Neural progenitor cell (in vitro differentiated cells): ENCODE measurements at regions not wholly inside any gene's neighbourhood (a gene's known extent, or its start where the extent isn't known, plus 50 kb on each side); places are given as distances from the start of the nearest gene placed in this dataset.

ENCODE experiments used
- DNase-seq: peaks from one replicate; pipeline ENCODE4 v3.0.0-alpha.2; 2016; ENCODE audit warnings: low spot score
- H2AFZ ChIP-seq: fragments of 200-600 bp; sonication (generic); replicated peaks from 2 replicates; pipeline ENCODE4 v1.6.1; 2016; ENCODE audit warnings: antibody characterized with exemption
- H3F3A ChIP-seq: fragments of 200-600 bp; sonication (generic); 2 replicates; pipeline ENCODE4 v1.6.1; 2016; ENCODE audit warnings: antibody characterized with exemption, low read depth
- H3K27ac ChIP-seq: fragments of 200-600 bp; sonication (generic); 2 replicates; pipeline ENCODE4 v1.5.1; 2016; ENCODE audit warnings: mild to moderate bottlenecking
- H3K27me3 ChIP-seq: fragments of 200-600 bp; sonication (generic); 2 replicates; pipeline ENCODE4 v1.6.1; 2016; ENCODE audit warnings: mild to moderate bottlenecking, moderate library complexity
- H3K36me3 ChIP-seq: fragments of 200-600 bp; sonication (generic); 2 replicates; pipeline ENCODE4 v1.5.1; 2016
- H3K4me1 ChIP-seq: fragments of 200-600 bp; sonication (generic); 2 replicates; pipeline ENCODE4 v1.6.1; 2016; ENCODE audit warnings: mixed run types
- H3K4me2 ChIP-seq: fragments of 200-600 bp; sonication (generic); 2 replicates; pipeline ENCODE4 v1.6.1; 2016
- H3K4me3 ChIP-seq: fragments of 200-600 bp; sonication (generic); 2 replicates; pipeline ENCODE4 v1.5.1; 2016
- H3K79me2 ChIP-seq: fragments of 200-600 bp; sonication (generic); 2 replicates; pipeline ENCODE4 v1.6.1; 2016; ENCODE audit warnings: low read depth
- H3K9ac ChIP-seq: fragments of 200-600 bp; sonication (generic); 2 replicates; pipeline ENCODE4 v1.6.1; 2016
- H3K9me3 ChIP-seq: fragments of 200-600 bp; sonication (generic); 2 replicates; pipeline ENCODE4 v1.5.1; 2016; ENCODE audit warnings: low read depth
- H4K20me1 ChIP-seq: fragments of 200-600 bp; sonication (generic); 2 replicates; pipeline ENCODE4 v1.6.1; 2016; ENCODE audit warnings: low read depth
- H3K27ac Mint-ChIP-seq: 3 replicates; pipeline ENCODE4 v1.8.0; 2021; ENCODE audit warnings: mixed read lengths
- H3K27me3 Mint-ChIP-seq: 2 replicates; pipeline ENCODE4 v1.8.0; 2022; ENCODE audit warnings: low read depth, mild to moderate bottlenecking, inconsistent platforms, moderate library complexity, mixed read lengths; ENCODE audit not compliant: insufficient read depth
- H3K36me3 Mint-ChIP-seq: 3 replicates; pipeline ENCODE4 v1.8.0; 2021; ENCODE audit warnings: mixed read lengths
- H3K4me1 Mint-ChIP-seq: 3 replicates; pipeline ENCODE4 v1.8.0; 2021; ENCODE audit warnings: mixed read lengths
- H3K4me3 Mint-ChIP-seq: 3 replicates; pipeline ENCODE4 v1.8.0; 2021; ENCODE audit warnings: mild to moderate bottlenecking, moderate library complexity, mixed read lengths
- H3K9me3 Mint-ChIP-seq: 3 replicates; pipeline ENCODE4 v1.8.0; 2020; ENCODE audit warnings: mixed read lengths
- EZH2 ChIP-seq: fragments of 200-600 bp; sonication (generic); IDR thresholded peaks from 2 replicates; pipeline ENCODE4 v1.6.1; 2017; ENCODE audit warnings: antibody characterized with exemption, mild to moderate bottlenecking, moderate library complexity
- EZH2phosphoT487 ChIP-seq: fragments of 200-600 bp; sonication (generic); IDR thresholded peaks from 2 replicates; pipeline ENCODE4 v1.6.1; 2017; ENCODE audit warnings: antibody characterized with exemption
- TF ChIP-seq, protein P1 (sequence below): fragments of 200-600 bp; sonication (generic); IDR thresholded peaks from 2 replicates; pipeline ENCODE4 v1.5.1; 2017; ENCODE audit warnings: antibody characterized with exemption, mild to moderate bottlenecking

DNA sequence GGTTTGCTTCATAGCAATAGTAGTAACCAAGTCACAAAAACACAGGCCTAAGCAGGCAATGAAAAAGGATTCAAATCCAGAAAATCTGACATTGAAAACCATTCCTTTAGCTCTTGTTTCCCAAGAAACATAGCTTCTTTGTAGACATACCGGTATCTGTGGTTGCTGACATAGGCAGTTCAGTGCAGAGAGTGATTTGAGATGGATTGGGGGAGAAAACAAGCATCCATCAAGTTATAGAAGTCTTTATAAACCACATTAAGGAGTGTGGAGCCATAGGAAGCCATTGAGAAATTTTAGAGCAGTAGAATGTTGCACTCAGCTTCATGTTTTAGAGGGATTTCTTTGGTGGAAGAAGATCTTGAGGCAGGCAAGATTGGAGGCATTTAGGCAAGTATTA is 91.2 kb upstream of the MARCKS start:
- H3K9me3 ChIP-seq = no peaks in the 10 kb centered on the region
- Mint-ChIP-seq H3K27me3 (no peaks in the 10 kb centered on the region), H3K4me1 (no peaks in the 10 kb centered on the region), H3K27ac (no peak overlapping the region), H3K9me3 (no peaks in the 10 kb centered on the region), H3K4me3 (no peak overlapping the region), H3K36me3 (no peaks in the 10 kb centered on the region)
- no peak overlapping the region for H3K27ac ChIP-seq
- no peaks in the 10 kb centered on the region for H3F3A ChIP-seq
- H3K36me3 ChIP-seq = no peaks in the 10 kb centered on the region
- no peak for DNase-seq
- H3K4me1 ChIP-seq = peaks cover 8% of the 10 kb centered on the region
- no peak for TF ChIP-seq EZH2phosphoT487
- TF ChIP-seq EZH2 = no peak
- TF ChIP-seq, protein P1, sequence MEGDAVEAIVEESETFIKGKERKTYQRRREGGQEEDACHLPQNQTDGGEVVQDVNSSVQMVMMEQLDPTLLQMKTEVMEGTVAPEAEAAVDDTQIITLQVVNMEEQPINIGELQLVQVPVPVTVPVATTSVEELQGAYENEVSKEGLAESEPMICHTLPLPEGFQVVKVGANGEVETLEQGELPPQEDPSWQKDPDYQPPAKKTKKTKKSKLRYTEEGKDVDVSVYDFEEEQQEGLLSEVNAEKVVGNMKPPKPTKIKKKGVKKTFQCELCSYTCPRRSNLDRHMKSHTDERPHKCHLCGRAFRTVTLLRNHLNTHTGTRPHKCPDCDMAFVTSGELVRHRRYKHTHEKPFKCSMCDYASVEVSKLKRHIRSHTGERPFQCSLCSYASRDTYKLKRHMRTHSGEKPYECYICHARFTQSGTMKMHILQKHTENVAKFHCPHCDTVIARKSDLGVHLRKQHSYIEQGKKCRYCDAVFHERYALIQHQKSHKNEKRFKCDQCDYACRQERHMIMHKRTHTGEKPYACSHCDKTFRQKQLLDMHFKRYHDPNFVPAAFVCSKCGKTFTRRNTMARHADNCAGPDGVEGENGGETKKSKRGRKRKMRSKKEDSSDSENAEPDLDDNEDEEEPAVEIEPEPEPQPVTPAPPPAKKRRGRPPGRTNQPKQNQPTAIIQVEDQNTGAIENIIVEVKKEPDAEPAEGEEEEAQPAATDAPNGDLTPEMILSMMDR = no peak
- H3K79me2 ChIP-seq = no peaks in the 10 kb centered on the region
- peak overlapping the region; percentile 84 for H2AFZ ChIP-seq
- no peaks in the 10 kb centered on the region for H4K20me1 ChIP-seq
- H3K27me3 ChIP-seq = no peaks in the 10 kb centered on the region
- H3K9ac ChIP-seq = no peak overlapping the region
- H3K4me2 ChIP-seq = no peak overlapping the region
- no peak overlapping the region for H3K4me3 ChIP-seq

DNA sequence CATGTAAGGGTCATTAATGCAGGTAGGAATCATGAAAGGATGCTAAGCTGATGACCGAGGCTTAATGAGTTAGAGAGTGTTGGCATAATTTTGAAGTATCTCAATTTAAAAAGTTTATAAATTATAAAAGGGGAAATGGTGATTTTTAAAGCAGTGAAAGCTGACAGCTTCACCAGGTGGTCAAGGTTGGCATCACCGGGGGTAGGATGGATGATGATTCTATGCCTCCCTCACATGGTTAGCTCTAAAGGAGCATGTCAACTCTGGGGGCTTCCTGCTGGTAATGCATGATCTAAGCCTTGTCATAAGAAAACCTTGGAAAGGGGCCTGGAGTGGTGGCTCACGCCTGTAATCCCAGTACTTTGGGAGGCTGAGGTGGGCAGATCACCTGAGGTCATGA is 89.2 kb upstream of the MARCKS start:
- TF ChIP-seq EZH2phosphoT487 = no peak
- TF ChIP-seq, protein P1 = no peak
- TF ChIP-seq EZH2 = no peak
- H3K4me1 ChIP-seq = peaks cover 8% of the 10 kb centered on the region
- no peak overlapping the region for H3K4me3 ChIP-seq
- no peaks in the 10 kb centered on the region for H3K9me3 ChIP-seq
- no peaks in the 10 kb centered on the region for H3F3A ChIP-seq
- Mint-ChIP-seq H3K4me1 (no peaks in the 10 kb centered on the region), H3K9me3 (no peaks in the 10 kb centered on the region), H3K27ac (no peak overlapping the region), H3K27me3 (no peaks in the 10 kb centered on the region), H3K4me3 (no peak overlapping the region), H3K36me3 (no peaks in the 10 kb centered on the region)
- no peak overlapping the region for H3K27ac ChIP-seq
- no peak overlapping the region for H3K4me2 ChIP-seq
- H2AFZ ChIP-seq = no peak overlapping the region
- no peak overlapping the region for H3K9ac ChIP-seq
- no peaks in the 10 kb centered on the region for H3K79me2 ChIP-seq
- no peaks in the 10 kb centered on the region for H3K36me3 ChIP-seq
- DNase-seq = no peak
- H3K27me3 ChIP-seq = no peaks in the 10 kb centered on the region
- no peaks in the 10 kb centered on the region for H4K20me1 ChIP-seq

DNA sequence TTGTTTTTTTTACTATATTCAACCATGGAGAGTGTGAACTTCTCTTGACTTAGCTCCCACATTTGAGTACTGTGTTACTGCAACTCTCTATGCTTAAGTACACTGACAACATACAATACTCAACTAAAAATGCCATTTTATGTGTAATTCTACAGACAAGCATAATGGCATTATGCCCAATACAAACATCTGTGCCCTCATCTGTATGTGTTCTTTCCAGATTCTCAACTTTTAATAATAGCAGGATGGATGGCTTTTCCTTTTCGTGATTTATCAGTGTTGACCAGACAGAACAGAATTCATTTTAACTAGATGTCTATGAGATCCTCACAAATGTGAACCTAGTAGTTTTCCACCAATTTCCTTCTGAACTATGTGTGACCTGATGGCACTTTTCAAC is 84.2 kb upstream of the MARCKS start:
- no peak overlapping the region for H3K4me3 ChIP-seq
- H4K20me1 ChIP-seq = no peaks in the 10 kb centered on the region
- H3K36me3 Mint-ChIP-seq = no peaks in the 10 kb centered on the region
- TF ChIP-seq EZH2phosphoT487 = no peak
- TF ChIP-seq, protein P1 = no peak
- TF ChIP-seq EZH2 = no peak
- no peak overlapping the region for H3K27ac ChIP-seq
- H3F3A ChIP-seq = peaks cover 17% of the 10 kb centered on the region
- peaks cover 13% of the 10 kb centered on the region for H3K4me1 ChIP-seq
- H3K79me2 ChIP-seq = no peaks in the 10 kb centered on the region
- H3K27me3 Mint-ChIP-seq = no peaks in the 10 kb centered on the region
- H3K27ac Mint-ChIP-seq = no peak overlapping the region
- H3K4me1 Mint-ChIP-seq = peaks cover 14% of the 10 kb centered on the region
- H2AFZ ChIP-seq = no peak overlapping the region
- no peak for DNase-seq
- H3K4me3 Mint-ChIP-seq = no peak overlapping the region
- H3K4me2 ChIP-seq = no peak overlapping the region
- H3K9me3 ChIP-seq = no peaks in the 10 kb centered on the region
- no peaks in the 10 kb centered on the region for H3K9me3 Mint-ChIP-seq
- H3K27me3 ChIP-seq = no peaks in the 10 kb centered on the region
- H3K9ac ChIP-seq = no peak overlapping the region
- no peaks in the 10 kb centered on the region for H3K36me3 ChIP-seq
